Nephron progenitor cell (in vitro differentiated cells): ENCODE measurements at regions not wholly inside any gene's neighbourhood (a gene's known extent, or its start where the extent isn't known, plus 50 kb on each side); places are given as distances from the start of the nearest gene placed in this dataset.
"Not testable (repeated sequence)": the region's sequence is repeated elsewhere in the genome, so short reads cannot be mapped to it uniquely, and the experiment has no call there.

Experiments used
- DNase-seq: peaks from one replicate; pipeline ENCODE4 v3.0.0; 2021
- H3K27ac Mint-ChIP-seq: 2 replicates; pipeline ENCODE4 v1.8.0; 2021; ENCODE audit warnings: mild to moderate bottlenecking, moderate library complexity, mixed read lengths
- H3K27me3 Mint-ChIP-seq: 2 replicates; pipeline ENCODE4 v1.8.0; 2021; ENCODE audit warnings: mild to moderate bottlenecking, low read depth, mixed read lengths; ENCODE audit not compliant: poor library complexity
- H3K36me3 Mint-ChIP-seq: 2 replicates; pipeline ENCODE4 v1.8.0; 2021; ENCODE audit warnings: low read depth, mixed read lengths
- H3K4me1 Mint-ChIP-seq: 2 replicates; pipeline ENCODE4 v1.8.0; 2021; ENCODE audit warnings: mixed read lengths
- H3K4me3 Mint-ChIP-seq: 2 replicates; pipeline ENCODE4 v1.8.0; 2021; ENCODE audit warnings: mild to moderate bottlenecking, moderate library complexity, mixed read lengths
- H3K9me3 Mint-ChIP-seq: 2 replicates; pipeline ENCODE4 v1.8.0; 2021; ENCODE audit warnings: mild to moderate bottlenecking, moderate library complexity, mixed read lengths
- TF ChIP-seq, protein P1 (sequence below): fragments of 200-600 bp; sonication (generic); IDR thresholded peaks from 2 replicates; pipeline ENCODE4 v1.5.0; 2021; ENCODE audit warnings: antibody characterized with exemption

DNA sequence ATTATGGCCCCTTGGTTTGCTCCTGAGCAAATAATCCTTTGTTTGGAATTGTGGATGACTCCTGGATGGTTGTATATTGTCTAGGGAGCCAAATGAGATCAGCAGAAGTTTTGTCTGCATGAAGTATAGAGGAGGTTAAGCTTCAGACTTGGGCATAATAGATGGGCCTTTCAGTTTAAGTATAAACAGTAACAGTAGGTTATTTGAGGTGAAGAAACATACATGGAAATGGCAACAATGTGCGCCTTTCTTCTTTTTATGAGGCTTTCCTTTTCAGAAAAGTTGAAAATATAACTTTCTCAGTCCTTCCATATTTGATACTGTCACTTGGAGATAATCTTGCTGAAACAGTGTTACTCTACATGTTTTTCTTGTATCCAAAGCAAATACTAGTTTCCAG, 63.7 kb upstream of the PPP1R12A start:
- H3K4me3 Mint-ChIP-seq: no peak overlapping the region
- H3K27ac Mint-ChIP-seq: no peak overlapping the region
- no peaks in the 10 kb centered on the region for H3K36me3 Mint-ChIP-seq
- no peaks in the 10 kb centered on the region for H3K4me1 Mint-ChIP-seq
- no peak for DNase-seq
- TF ChIP-seq, protein P1, sequence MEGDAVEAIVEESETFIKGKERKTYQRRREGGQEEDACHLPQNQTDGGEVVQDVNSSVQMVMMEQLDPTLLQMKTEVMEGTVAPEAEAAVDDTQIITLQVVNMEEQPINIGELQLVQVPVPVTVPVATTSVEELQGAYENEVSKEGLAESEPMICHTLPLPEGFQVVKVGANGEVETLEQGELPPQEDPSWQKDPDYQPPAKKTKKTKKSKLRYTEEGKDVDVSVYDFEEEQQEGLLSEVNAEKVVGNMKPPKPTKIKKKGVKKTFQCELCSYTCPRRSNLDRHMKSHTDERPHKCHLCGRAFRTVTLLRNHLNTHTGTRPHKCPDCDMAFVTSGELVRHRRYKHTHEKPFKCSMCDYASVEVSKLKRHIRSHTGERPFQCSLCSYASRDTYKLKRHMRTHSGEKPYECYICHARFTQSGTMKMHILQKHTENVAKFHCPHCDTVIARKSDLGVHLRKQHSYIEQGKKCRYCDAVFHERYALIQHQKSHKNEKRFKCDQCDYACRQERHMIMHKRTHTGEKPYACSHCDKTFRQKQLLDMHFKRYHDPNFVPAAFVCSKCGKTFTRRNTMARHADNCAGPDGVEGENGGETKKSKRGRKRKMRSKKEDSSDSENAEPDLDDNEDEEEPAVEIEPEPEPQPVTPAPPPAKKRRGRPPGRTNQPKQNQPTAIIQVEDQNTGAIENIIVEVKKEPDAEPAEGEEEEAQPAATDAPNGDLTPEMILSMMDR: no peak
- no peaks in the 10 kb centered on the region for H3K27me3 Mint-ChIP-seq
- no peaks in the 10 kb centered on the region for H3K9me3 Mint-ChIP-seq

DNA sequence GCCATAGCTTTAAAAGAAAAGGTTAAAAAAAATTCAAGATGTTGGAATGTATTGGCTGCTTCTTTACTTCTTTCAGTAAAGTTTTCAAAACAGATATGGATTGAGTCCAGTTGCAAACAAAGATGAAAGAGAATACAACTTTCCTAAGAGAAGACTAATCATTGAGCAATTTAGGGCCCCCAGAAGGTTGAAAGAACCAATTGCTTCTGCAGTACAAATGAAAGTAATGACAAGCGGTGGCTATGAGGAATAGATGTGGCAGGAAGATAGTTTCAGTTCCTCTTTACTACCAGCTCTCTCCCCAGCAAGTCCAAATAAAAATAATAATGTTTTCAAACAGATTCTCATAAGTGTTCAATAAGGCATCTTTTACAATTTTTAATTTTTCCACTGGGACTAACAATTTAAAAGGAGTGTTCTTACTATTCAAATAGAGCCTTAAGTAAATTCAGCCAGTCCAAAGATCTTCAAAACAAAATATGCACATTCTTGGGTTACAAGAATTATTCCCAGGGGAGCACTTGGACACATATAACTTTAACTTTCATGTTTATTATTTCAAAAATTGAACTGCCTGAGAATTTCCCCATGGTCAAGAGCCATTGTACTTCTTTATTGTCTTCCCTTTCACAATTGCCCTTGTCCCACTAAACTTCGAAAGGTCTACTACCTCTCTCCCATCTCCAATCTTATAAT, 62.3 kb upstream of the PPP1R12A start:
- H3K27ac Mint-ChIP-seq: no peak overlapping the region
- no peak overlapping the region for H3K4me3 Mint-ChIP-seq
- DNase-seq: no peak
- TF ChIP-seq, protein P1: no peak
- no peaks in the 10 kb centered on the region for H3K36me3 Mint-ChIP-seq
- no peaks in the 10 kb centered on the region for H3K9me3 Mint-ChIP-seq
- H3K27me3 Mint-ChIP-seq: no peaks in the 10 kb centered on the region
- no peaks in the 10 kb centered on the region for H3K4me1 Mint-ChIP-seq

DNA sequence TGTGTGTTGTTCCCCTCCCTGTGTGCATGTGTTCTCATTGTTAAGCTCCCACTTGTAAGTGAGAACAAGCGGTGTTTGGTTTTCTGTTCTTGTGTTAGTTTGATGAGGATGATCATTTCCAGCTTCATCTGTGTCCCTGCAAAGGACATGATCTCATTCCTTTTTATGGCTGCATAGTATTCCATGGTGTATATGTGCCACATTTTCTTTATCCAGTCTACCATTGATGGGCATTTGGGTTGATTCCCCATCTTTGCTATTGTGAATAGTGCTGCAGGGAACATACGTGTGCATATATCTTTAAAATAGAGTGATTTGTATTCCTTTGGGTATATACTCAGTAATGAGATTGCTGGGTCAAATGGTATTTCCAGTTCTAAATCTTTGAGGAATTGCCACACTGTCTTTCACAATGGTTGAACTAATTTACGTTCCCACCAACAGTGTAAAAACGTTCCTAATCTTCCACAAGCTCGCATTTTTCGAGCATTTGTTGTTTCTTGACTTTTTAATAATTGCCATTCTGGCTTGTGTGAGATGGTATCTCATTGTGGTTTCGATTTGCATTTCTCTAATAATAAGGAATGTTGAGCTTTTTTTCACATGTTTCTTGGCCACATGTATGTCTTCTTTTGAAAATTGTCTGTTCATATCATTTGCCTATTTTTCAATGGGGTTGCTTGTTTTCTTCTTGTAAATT, 60.6 kb upstream of the PPP1R12A start:
- H3K27me3 Mint-ChIP-seq, H3K36me3 Mint-ChIP-seq, H3K27ac Mint-ChIP-seq, DNase-seq, H3K4me1 Mint-ChIP-seq, H3K9me3 Mint-ChIP-seq, H3K4me3 Mint-ChIP-seq: not testable (repeated sequence)

DNA sequence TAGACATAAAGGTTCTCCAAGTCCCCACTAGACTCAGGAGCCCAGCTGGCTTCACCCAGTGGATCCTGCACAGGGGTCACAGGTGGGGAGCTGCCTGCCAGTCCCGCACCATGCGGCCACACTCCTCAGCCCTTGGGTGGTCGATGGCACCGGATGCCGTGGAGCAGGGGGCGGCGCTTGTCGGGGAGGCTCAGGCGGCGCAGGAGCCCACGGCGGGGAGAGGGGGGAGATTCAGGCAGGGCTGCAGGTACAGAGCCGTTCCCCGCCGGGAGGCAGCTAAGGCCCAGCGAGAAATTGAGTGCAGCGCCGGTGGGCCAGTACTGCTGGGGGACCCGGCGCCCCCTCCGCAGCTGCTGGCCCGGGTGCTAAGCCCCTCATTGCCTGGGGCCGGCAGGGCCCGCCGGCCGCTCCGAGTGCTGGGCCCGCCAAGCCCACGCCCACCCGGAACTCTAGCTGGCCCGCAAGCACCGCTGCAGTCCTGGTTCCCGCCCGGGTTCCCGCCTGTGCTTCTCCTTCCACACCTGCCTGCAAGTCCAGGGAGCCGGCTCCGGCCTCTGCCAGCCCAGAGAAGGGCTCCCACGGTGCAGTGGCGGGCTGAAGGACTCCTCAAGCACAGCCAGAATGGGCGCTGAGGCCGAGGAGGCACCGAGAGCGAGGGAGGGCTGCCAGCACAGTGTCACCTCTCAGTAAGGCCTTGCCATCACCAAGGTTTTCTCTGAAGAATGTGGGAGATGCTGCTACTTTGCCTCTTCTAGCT, 58.4 kb upstream of the PPP1R12A start:
- no peaks in the 10 kb centered on the region for H3K4me1 Mint-ChIP-seq

DNA sequence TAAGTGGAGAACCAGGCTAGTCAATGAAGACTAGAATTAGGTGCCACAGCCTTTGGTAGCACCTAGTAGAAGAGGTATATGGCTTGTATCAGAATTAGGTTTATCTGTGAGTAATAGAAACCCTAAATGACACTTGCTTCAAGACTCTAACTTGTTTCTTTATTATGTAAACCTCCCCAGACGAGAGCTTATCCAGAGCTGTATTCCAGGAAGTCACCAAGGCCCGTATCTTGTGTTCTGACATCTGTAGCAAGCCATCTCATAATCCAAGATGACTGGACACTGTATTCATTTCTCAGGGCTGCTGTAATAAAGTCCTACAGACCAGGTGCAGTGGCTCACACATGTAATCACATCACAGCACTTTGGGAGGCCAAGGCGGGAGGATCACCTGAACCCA, 56.7 kb upstream of the PPP1R12A start:
- Mint-ChIP-seq H3K27ac (no peak overlapping the region), H3K4me1 (no peaks in the 10 kb centered on the region), H3K4me3 (no peak overlapping the region), H3K36me3 (no peaks in the 10 kb centered on the region), H3K9me3 (no peaks in the 10 kb centered on the region), H3K27me3 (no peaks in the 10 kb centered on the region)
- no peak for DNase-seq
- TF ChIP-seq, protein P1: no peak

More for the DNA sequence above, 58.4 kb upstream of the PPP1R12A start:
- DNase-seq: no peak
- TF ChIP-seq, protein P1: no peak
- H3K27ac Mint-ChIP-seq: peak overlapping the region; percentile 41
- no peak overlapping the region for H3K4me3 Mint-ChIP-seq
- H3K36me3 Mint-ChIP-seq: no peaks in the 10 kb centered on the region
- no peaks in the 10 kb centered on the region for H3K9me3 Mint-ChIP-seq
- H3K27me3 Mint-ChIP-seq: no peaks in the 10 kb centered on the region

DNA sequence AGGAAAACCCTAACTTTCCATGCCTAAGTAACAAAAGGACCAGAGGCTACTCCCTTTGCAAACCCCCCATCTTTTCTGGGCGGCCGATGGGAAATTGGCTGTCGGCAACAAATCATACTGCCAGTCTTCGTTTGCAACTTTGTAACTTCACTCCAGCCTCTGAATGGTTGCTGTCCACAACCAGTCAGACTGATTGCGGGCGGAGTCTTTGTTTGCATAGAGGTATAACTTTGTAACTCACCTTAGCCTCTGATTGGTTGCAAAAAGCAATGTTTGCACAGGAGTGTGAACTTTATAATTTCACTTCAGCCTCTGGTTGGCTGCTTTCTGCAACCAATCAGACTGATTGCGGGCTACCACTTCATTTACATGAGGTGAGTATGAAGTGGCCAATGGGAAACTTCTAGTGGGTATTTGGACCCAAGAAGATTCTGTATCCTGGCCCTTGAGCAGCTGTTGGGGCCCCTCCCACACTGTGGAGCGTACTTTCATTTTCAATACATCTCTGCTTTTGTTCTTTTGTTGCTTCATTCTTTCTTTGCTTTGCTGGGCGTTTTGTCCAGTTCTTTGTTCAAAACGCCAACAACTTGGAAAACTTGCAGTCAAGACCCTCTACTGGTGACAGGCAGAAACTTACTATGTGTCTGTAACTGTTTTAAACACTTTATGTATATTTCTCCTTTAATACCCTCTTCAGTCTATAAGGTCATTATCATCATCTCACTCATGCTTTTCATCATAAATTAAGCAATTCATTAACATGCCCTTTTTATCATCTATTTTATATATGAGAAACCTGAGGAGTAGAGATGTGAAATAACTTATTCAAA, 55.8 kb upstream of the PPP1R12A start:
- not testable (repeated sequence) for H3K4me3 Mint-ChIP-seq, H3K27ac Mint-ChIP-seq, H3K36me3 Mint-ChIP-seq, DNase-seq, H3K4me1 Mint-ChIP-seq, H3K9me3 Mint-ChIP-seq, H3K27me3 Mint-ChIP-seq
